SK-N-SH (cell line): ENCODE measurements at regions not wholly inside any gene's neighbourhood (a gene's known extent, or its start where the extent isn't known, plus 50 kb on each side); places are given as distances from the start of the nearest gene placed in this dataset.

Source experiments
- CTCF ChIA-PET: fragments of 300-600, 350-600 bp; formaldehyde crosslinking; extraction: SDS; loops from one replicate; lab custom pipeline; 2021; lab: Yijun Ruan, JAX
- POLR2A ChIA-PET: fragments of 350-600 bp; sonication (Branson Sonifier 250); formaldehyde crosslinking; extraction: SDS; loops from one replicate; lab custom pipeline; 2020; ENCODE audit warnings: antibody characterized with exemption, inconsistent platforms; lab: Yijun Ruan, JAX
- DNase-seq: peaks from one replicate; pipeline ENCODE4 v3.0.0; 2012
- H2AFZ ChIP-seq: fragments of 200-600 bp; sonication (generic); 2 replicates; pipeline ENCODE4 v1.8.1; 2016; ENCODE audit warnings: antibody characterized with exemption, mild to moderate bottlenecking, low read depth
- H3F3A ChIP-seq: fragments of 200-600 bp; sonication (generic); replicated peaks from 2 replicates; pipeline ENCODE3; 2016; ENCODE audit warnings: antibody characterized with exemption, mild to moderate bottlenecking; ENCODE audit not compliant: insufficient read depth
- H3K27ac ChIP-seq, 2 experiments: fragments of 200-500 bp in 1 of 2; fragments of 200-600 bp in 1 of 2; sonication (Bioruptor generic) in 1 of 2; sonication (generic), shearing (Covaris generic) in 1 of 2; 2 replicates each; pipeline versions ENCODE4 v1.5.1 to v1.6.1; 2014 to 2016; ENCODE audit warnings: low read depth in 2 of 2, inconsistent platforms in 1 of 2, low read length in 1 of 2, mild to moderate bottlenecking in 1 of 2, mixed read lengths in 1 of 2
- H3K27me3 ChIP-seq: fragments of 200-600 bp; sonication (generic), shearing (Covaris generic); 2 replicates; pipeline ENCODE4 v1.6.1; 2016; ENCODE audit warnings: mixed run types; ENCODE audit not compliant: insufficient read depth
- H3K36me3 ChIP-seq, 2 experiments: fragments of 200-500 bp in 1 of 2; fragments of 200-600 bp in 1 of 2; sonication (Bioruptor generic) in 1 of 2; sonication (generic) in 1 of 2; replicated peaks in 1 of 2; 2 replicates each; pipeline versions ENCODE3 to v1.5.1; 2014 to 2016; ENCODE audit warnings: low read length in 1 of 2, mild to moderate bottlenecking in 1 of 2; ENCODE audit not compliant: insufficient read depth in 2 of 2, control insufficient read depth in 1 of 2
- H3K4me1 ChIP-seq, 2 experiments: fragments of 200-500 bp in 1 of 2; fragments of 200-600 bp in 1 of 2; sonication (Bioruptor generic) in 1 of 2; sonication (generic), shearing (Covaris generic) in 1 of 2; 2 replicates each; pipeline versions ENCODE4 v1.5.1 to v1.6.1; 2014 to 2016; ENCODE audit warnings: low read depth in 1 of 2, low read length in 1 of 2, mixed run types in 1 of 2; ENCODE audit not compliant: insufficient read depth in 2 of 2, control insufficient read depth in 1 of 2
- H3K4me2 ChIP-seq: fragments of 200-600 bp; sonication (generic), shearing (Covaris generic); 2 replicates; pipeline ENCODE4 v1.6.1; 2017; ENCODE audit warnings: mixed run types
- H3K4me3 ChIP-seq, 2 experiments: fragments of 200-500 bp in 1 of 2; fragments of 200-600 bp in 1 of 2; sonication (Bioruptor generic) in 1 of 2; sonication (generic), shearing (Covaris generic) in 1 of 2; 2 replicates each; pipeline versions ENCODE4 v1.5.1 to v1.8.1; 2014 to 2016; ENCODE audit warnings: low read depth in 2 of 2, inconsistent platforms in 1 of 2, low read length in 1 of 2, mild to moderate bottlenecking in 1 of 2, mixed read lengths in 1 of 2, moderate library complexity in 1 of 2
- H3K79me2 ChIP-seq: fragments of 200-600 bp; sonication (generic); 2 replicates; pipeline ENCODE4 v1.8.1; 2017; ENCODE audit warnings: mild to moderate bottlenecking; ENCODE audit not compliant: insufficient read depth
- H3K9ac ChIP-seq: fragments of 200-600 bp; sonication (generic); 2 replicates; pipeline ENCODE4 v1.6.1; 2017; ENCODE audit warnings: mixed run types
- H3K9me2 ChIP-seq: fragments of 200-600 bp; sonication (generic); 2 replicates; pipeline ENCODE4 v1.6.1; 2017; ENCODE audit warnings: mixed run types
- H3K9me3 ChIP-seq: fragments of 200-600 bp; sonication (generic); 2 replicates; pipeline ENCODE4 v1.6.1; 2017; ENCODE audit warnings: mixed run types, mild to moderate bottlenecking, moderate library complexity
- H4K20me1 ChIP-seq: fragments of 200-600 bp; sonication (generic); 2 replicates; pipeline ENCODE4 v1.6.1; 2017; ENCODE audit warnings: mild to moderate bottlenecking, mixed run types; ENCODE audit not compliant: insufficient read depth
- CHD2 ChIP-seq: fragments of 150-350 bp; IDR thresholded peaks from 2 replicates; pipeline ENCODE4 v1.6.1; 2018; ENCODE audit warnings: low read length; ENCODE audit not compliant: partially characterized antibody
- CTCF ChIP-seq: fragments of 200-600 bp; sonication (generic); IDR thresholded peaks from 2 replicates; pipeline ENCODE4 v1.6.1; 2017; ENCODE audit warnings: antibody characterized with exemption, mild to moderate bottlenecking, moderate library complexity
- EP300 ChIP-seq, 2 experiments: IDR thresholded peaks; 2 replicates each; pipeline versions ENCODE4 v1.4.0 to v1.6.1; 2012; ENCODE audit warnings: borderline replicate concordance in 1 of 2, low read depth in 1 of 2, low read length in 1 of 2
- EZH2phosphoT487 ChIP-seq: fragments of 200-600 bp; sonication (generic); IDR thresholded peaks from 2 replicates; pipeline ENCODE4 v1.6.1; 2017; ENCODE audit warnings: low read depth, mixed run types, mild to moderate bottlenecking, antibody characterized with exemption, moderate library complexity, borderline replicate concordance
- FOSL2 ChIP-seq: IDR thresholded peaks from 2 replicates; pipeline ENCODE4 v1.4.0; 2012; ENCODE audit warnings: low read depth, mild to moderate bottlenecking, moderate library complexity, borderline replicate concordance
- GATA2 ChIP-seq: sonication (generic); formaldehyde crosslinking; IDR thresholded peaks from 2 replicates; pipeline ENCODE4 v1.5.0; 2020; ENCODE audit warnings: mild to moderate bottlenecking, missing genetic modification reagents
- MEF2A ChIP-seq: IDR thresholded peaks from 2 replicates; pipeline ENCODE4 v1.4.0; 2012; ENCODE audit warnings: low read depth, borderline replicate concordance
- PBX3 ChIP-seq: IDR thresholded peaks from 2 replicates; pipeline ENCODE4; 2012
- RAD21 ChIP-seq: IDR thresholded peaks from 2 replicates; pipeline ENCODE4 v1.6.1; 2012; ENCODE audit warnings: mild to moderate bottlenecking, low read length
- RFX5 ChIP-seq: IDR thresholded peaks from 2 replicates; pipeline ENCODE4 v1.6.1; 2012; ENCODE audit warnings: mild to moderate bottlenecking, improper control_type of control experiment, low read length
- RXRA ChIP-seq: IDR thresholded peaks from 2 replicates; pipeline ENCODE4 v1.4.0; 2012; ENCODE audit warnings: low read depth, mild to moderate bottlenecking, borderline replicate concordance
- SMC3 ChIP-seq: IDR thresholded peaks from 2 replicates; pipeline ENCODE4 v1.6.1; 2012; ENCODE audit warnings: low read depth, low read length, improper control_type of control experiment
- TAF1 ChIP-seq: IDR thresholded peaks from 2 replicates; pipeline ENCODE4 v1.6.1; 2012; ENCODE audit warnings: low read depth, mild to moderate bottlenecking, low read length, moderate library complexity, borderline replicate concordance
- TCF12 ChIP-seq: IDR thresholded peaks from 2 replicates; pipeline ENCODE4 v1.4.0; 2012
- YY1 ChIP-seq: IDR thresholded peaks from 2 replicates; pipeline ENCODE4 v1.4.0; 2012; ENCODE audit warnings: low read depth, mild to moderate bottlenecking
- WGBS: methylation state at CpG from one replicate; pipeline ENCODE4 v1.1.6; 2017; ENCODE audit warnings: low lambda C conversion rate; 5-methylcytosine and 5-hydroxymethylcytosine counted together
- TF ChIP-seq, protein P1 (sequence below): IDR thresholded peaks from 2 replicates; pipeline ENCODE4 v1.4.0; 2012; ENCODE audit warnings: low read depth
- TF ChIP-seq, protein P2 (sequence below): fragments of 150-350 bp; IDR thresholded peaks from 2 replicates; pipeline ENCODE4 v1.6.1; 2017; ENCODE audit warnings: antibody characterized with exemption, low read length, low read depth, borderline replicate concordance
- TF ChIP-seq, protein P3 (sequence below): IDR thresholded peaks from 2 replicates; pipeline ENCODE4 v1.4.0; 2012; ENCODE audit warnings: low read depth, borderline replicate concordance
- TF ChIP-seq, protein P4 (sequence below): fragments of 150-350 bp; IDR thresholded peaks from 2 replicates; pipeline ENCODE4 v1.6.1; 2016; ENCODE audit warnings: mild to moderate bottlenecking, low read depth, low read length

- POLR2A ChIA-PET: no interaction called here
- WGBS: 25% methylated on average over 4 of the region's 4 CpGs
Observed at GRCh38 chr5:145160679-145161078, 674.5 kb downstream of the PRELID2 start.

DNA sequence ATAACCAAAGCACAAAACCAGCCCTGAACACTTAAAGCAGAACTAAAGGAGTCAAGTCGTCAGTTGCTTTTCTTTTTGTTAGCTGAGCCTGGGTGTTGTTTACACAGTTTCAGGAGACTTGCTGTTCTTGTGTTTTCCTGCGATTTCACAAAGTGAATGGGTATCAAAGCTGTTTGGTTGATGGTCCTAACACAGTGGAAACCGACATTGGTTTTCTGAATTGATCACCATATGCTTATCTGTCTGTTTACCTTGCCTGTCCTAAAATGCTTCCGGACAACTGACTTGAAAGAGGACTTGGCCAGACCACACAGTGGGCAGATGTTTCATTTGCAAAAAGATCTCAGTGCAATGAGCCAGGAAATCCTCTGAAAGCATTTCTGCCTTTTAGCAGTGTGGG is 676.4 kb downstream of the PRELID2 start:
- CTCF ChIA-PET: no interaction called here
- Histone ChIP-seq H3K4me1 (no peaks in the 10 kb centered on the region), H3K4me3 (no peak overlapping the region), H3K79me2 (no peaks in the 10 kb centered on the region), H3K27ac (no peak overlapping the region), H3K36me3 (no peaks in the 10 kb centered on the region), H3F3A (no peaks in the 10 kb centered on the region), H2AFZ (no peak overlapping the region), H3K9me3 (no peaks in the 10 kb centered on the region), H3K4me2 (no peak overlapping the region), H3K9ac (no peak overlapping the region), H4K20me1 (no peaks in the 10 kb centered on the region), H3K9me2 (no peaks in the 10 kb centered on the region), H3K27me3 (no peaks in the 10 kb centered on the region)
- no peak for DNase-seq
- WGBS: 44% methylated on average over 4 of the region's 4 CpGs
- POLR2A ChIA-PET: no interaction called here
- no peak for TF ChIP-seq EP300 (IDR thresholded peaks at IDR 0.05; ENCODE audit: borderline replicate concordance in 1 of 2, low read depth in 1 of 2, low read length in 1 of 2)
- TF ChIP-seq TAF1: no peak
- TF ChIP-seq, protein P1, sequence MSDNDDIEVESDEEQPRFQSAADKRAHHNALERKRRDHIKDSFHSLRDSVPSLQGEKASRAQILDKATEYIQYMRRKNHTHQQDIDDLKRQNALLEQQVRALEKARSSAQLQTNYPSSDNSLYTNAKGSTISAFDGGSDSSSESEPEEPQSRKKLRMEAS: no peak
- no peak for TF ChIP-seq FOSL2
- TF ChIP-seq, protein P2, sequence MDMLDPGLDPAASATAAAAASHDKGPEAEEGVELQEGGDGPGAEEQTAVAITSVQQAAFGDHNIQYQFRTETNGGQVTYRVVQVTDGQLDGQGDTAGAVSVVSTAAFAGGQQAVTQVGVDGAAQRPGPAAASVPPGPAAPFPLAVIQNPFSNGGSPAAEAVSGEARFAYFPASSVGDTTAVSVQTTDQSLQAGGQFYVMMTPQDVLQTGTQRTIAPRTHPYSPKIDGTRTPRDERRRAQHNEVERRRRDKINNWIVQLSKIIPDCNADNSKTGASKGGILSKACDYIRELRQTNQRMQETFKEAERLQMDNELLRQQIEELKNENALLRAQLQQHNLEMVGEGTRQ: no peak
- no peak for TF ChIP-seq SMC3
- no peak for TF ChIP-seq YY1
- TF ChIP-seq PBX3: no peak
- TF ChIP-seq MEF2A: no peak
- no peak for TF ChIP-seq RAD21
- no peak for TF ChIP-seq EZH2phosphoT487
- TF ChIP-seq, protein P3, sequence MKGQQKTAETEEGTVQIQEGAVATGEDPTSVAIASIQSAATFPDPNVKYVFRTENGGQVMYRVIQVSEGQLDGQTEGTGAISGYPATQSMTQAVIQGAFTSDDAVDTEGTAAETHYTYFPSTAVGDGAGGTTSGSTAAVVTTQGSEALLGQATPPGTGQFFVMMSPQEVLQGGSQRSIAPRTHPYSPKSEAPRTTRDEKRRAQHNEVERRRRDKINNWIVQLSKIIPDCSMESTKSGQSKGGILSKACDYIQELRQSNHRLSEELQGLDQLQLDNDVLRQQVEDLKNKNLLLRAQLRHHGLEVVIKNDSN: no peak
- TF ChIP-seq GATA2: no peak

More at GRCh38 chr5:145160679-145161078, 674.5 kb downstream of the PRELID2 start:
- Histone ChIP-seq H3F3A (no peaks in the 10 kb centered on the region), H3K27me3 (no peaks in the 10 kb centered on the region), H3K4me2 (no peak overlapping the region), H3K4me3 (no peak overlapping the region), H3K9ac (no peak overlapping the region), H3K9me3 (no peaks in the 10 kb centered on the region), H3K9me2 (no peaks in the 10 kb centered on the region), H3K4me1 (no peaks in the 10 kb centered on the region), H3K27ac (no peak overlapping the region), H3K36me3 (no peaks in the 10 kb centered on the region), H3K79me2 (no peaks in the 10 kb centered on the region), H4K20me1 (no peaks in the 10 kb centered on the region), H2AFZ (no peak overlapping the region)
- TF ChIP-seq MEF2A: no peak
- no peak for TF ChIP-seq RXRA
- no peak for TF ChIP-seq TAF1
- no peak for TF ChIP-seq TCF12
- TF ChIP-seq, protein P1: no peak
- TF ChIP-seq RFX5: no peak
- no peak for TF ChIP-seq CTCF
- no peak for TF ChIP-seq FOSL2
- TF ChIP-seq, protein P4, sequence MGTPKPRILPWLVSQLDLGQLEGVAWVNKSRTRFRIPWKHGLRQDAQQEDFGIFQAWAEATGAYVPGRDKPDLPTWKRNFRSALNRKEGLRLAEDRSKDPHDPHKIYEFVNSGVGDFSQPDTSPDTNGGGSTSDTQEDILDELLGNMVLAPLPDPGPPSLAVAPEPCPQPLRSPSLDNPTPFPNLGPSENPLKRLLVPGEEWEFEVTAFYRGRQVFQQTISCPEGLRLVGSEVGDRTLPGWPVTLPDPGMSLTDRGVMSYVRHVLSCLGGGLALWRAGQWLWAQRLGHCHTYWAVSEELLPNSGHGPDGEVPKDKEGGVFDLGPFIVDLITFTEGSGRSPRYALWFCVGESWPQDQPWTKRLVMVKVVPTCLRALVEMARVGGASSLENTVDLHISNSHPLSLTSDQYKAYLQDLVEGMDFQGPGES: no peak
- TF ChIP-seq CHD2: no peak
- CTCF ChIA-PET: no interaction called here
- DNase-seq: no peak
